Activated naive CD4-positive, alpha-beta T cell treated with anti-CD3 and anti-CD28 coated beads, Interleukin-2, amount 10 ng/mL, durations not matched to agents 7 days and 5 days (primary cell): ENCODE measurements at regions not wholly inside any gene's neighbourhood (a gene's known extent, or its start where the extent isn't known, plus 50 kb on each side); places are given as distances from the start of the nearest gene placed in this dataset.
"Not testable (repeated sequence)": the region's sequence is repeated elsewhere in the genome, so short reads cannot be mapped to it uniquely, and the experiment has no call there.

Experiments used
- CTCF ChIA-PET: fragments of 350-600 bp; sonication (Branson Sonifier 250); formaldehyde crosslinking; loops from one replicate; lab custom pipeline; 2021; ENCODE audit warnings: antibody characterized with exemption; lab: Charles Lee
- DNase-seq: peaks from one replicate; pipeline ENCODE4 v3.0.0-alpha.2; 2020
- H3K27ac Mint-ChIP-seq: one replicate; pipeline ENCODE4 v1.8.0; 2021; ENCODE audit warnings: mild to moderate bottlenecking, moderate library complexity, mixed read lengths
- H3K27me3 Mint-ChIP-seq: one replicate; pipeline ENCODE4 v1.8.0; 2021; ENCODE audit warnings: mild to moderate bottlenecking, mixed read lengths
- H3K36me3 Mint-ChIP-seq: one replicate; pipeline ENCODE4 v1.8.0; 2021; ENCODE audit warnings: mixed read lengths
- H3K4me1 Mint-ChIP-seq: one replicate; pipeline ENCODE4 v1.8.0; 2021; ENCODE audit warnings: mixed read lengths
- H3K4me3 Mint-ChIP-seq: one replicate; pipeline ENCODE4 v1.8.0; 2021; ENCODE audit warnings: mild to moderate bottlenecking, moderate library complexity, mixed read lengths
- H3K9me3 Mint-ChIP-seq: one replicate; pipeline ENCODE4 v1.8.0; 2021; ENCODE audit warnings: mixed read lengths

GRCh38 chr16:29338821-29339700, 67.5 kb downstream of the NPIPB11 start:
- H3K9me3 Mint-ChIP-seq, H3K27ac Mint-ChIP-seq, H3K4me1 Mint-ChIP-seq, DNase-seq, CTCF ChIA-PET, H3K4me3 Mint-ChIP-seq, H3K36me3 Mint-ChIP-seq: not testable (repeated sequence)
- peaks cover 11% of the 10 kb centered on the region for H3K27me3 Mint-ChIP-seq

GRCh38 chr16:29337385-29337901, 69.1 kb downstream of the NPIPB11 start:
- H3K36me3 Mint-ChIP-seq, CTCF ChIA-PET, H3K27me3 Mint-ChIP-seq, H3K9me3 Mint-ChIP-seq, H3K4me3 Mint-ChIP-seq, DNase-seq, H3K27ac Mint-ChIP-seq, H3K4me1 Mint-ChIP-seq: not testable (repeated sequence)

- DNase-seq, H3K4me1 Mint-ChIP-seq, CTCF ChIA-PET, H3K27ac Mint-ChIP-seq, H3K27me3 Mint-ChIP-seq, H3K36me3 Mint-ChIP-seq, H3K9me3 Mint-ChIP-seq, H3K4me3 Mint-ChIP-seq: not testable (repeated sequence)
Observed at GRCh38 chr16:29335549-29335846, 71.0 kb downstream of the NPIPB11 start.

GRCh38 chr16:29334776-29335548, 71.5 kb downstream of the NPIPB11 start:
- DNase-seq, H3K4me1 Mint-ChIP-seq, H3K4me3 Mint-ChIP-seq, H3K9me3 Mint-ChIP-seq, H3K36me3 Mint-ChIP-seq, CTCF ChIA-PET, H3K27ac Mint-ChIP-seq, H3K27me3 Mint-ChIP-seq: not testable (repeated sequence)

DNA sequence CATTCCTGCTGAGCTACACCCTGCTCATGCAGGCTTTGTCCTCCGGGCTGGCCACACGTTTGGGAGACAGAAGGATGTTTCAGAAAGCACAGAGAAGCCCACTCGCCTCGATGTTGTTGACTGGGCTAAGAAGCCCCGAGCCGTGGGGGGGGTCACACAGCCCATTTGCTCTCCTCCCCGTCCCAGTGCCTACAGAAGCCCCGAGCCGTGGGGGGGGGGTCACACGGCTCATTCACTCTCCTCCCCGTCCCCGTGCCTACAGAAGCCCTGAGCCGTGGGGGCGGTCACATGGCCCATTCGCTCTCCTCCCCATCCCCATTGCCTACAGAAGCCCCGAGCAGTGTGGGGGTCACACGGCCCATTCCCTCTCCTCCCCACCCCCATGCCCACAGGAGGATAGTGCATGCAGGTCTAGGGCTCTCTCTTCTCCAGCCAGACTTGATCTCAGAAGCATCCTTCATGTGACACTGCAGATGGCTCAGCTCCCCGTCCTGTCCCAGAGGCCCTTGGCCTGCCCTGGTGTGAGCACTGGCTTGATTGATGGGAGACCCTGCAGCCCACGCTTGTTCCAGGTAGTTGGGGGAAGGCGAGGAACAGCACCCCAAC, 72.9 kb downstream of the NPIPB11 start:
- H3K36me3 Mint-ChIP-seq, CTCF ChIA-PET, H3K9me3 Mint-ChIP-seq, H3K27ac Mint-ChIP-seq, H3K27me3 Mint-ChIP-seq, H3K4me1 Mint-ChIP-seq, H3K4me3 Mint-ChIP-seq, DNase-seq: not testable (repeated sequence)

DNA sequence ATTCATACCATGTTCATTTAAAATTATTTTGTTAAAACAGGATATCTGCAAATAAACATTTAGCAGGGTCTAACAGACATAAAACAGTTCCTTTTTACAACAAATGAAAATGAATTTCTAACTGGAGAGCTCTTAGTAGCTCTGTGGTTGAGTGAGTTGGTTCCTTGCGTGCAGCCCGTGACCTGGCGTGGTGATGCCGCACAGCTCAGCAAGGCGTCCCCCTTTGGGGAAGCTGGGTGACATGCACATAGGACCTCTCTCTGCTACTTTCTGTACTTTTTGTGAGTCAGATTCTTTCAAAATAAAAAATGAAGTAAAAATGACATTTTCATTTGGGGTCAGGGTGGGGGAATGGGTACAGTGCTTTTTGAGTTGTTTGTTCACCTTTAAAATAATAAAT, 75.9 kb downstream of the NPIPB11 start:
- H3K4me3 Mint-ChIP-seq, DNase-seq, H3K27me3 Mint-ChIP-seq, CTCF ChIA-PET, H3K36me3 Mint-ChIP-seq, H3K9me3 Mint-ChIP-seq, H3K4me1 Mint-ChIP-seq, H3K27ac Mint-ChIP-seq: not testable (repeated sequence)

DNA sequence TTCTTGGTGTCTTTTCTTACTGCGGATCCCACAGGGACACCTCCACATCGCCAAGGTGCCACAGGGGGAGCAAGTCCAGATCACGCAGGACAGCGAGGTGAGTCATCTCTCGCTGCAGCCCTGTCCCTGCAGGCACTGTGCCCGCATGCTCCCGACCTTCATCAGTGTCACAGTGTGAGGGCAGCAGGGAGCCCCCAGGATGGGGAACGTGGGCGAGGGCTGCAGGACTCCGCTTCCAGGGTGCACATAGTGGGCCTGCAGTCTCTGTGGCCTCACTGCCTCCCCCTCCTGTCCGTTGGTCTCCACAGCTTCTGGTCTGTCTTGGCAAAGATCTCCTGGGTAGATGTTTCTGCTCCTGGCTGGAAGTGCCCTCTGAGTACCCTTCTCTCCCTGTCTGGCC, 78.0 kb downstream of the NPIPB11 start:
- H3K36me3 Mint-ChIP-seq, CTCF ChIA-PET, H3K4me1 Mint-ChIP-seq, H3K27ac Mint-ChIP-seq, H3K27me3 Mint-ChIP-seq, H3K4me3 Mint-ChIP-seq, DNase-seq, H3K9me3 Mint-ChIP-seq: not testable (repeated sequence)

GRCh38 chr16:29327631-29328408, 78.7 kb downstream of the NPIPB11 start:
- H3K27me3 Mint-ChIP-seq, H3K4me3 Mint-ChIP-seq, DNase-seq, H3K27ac Mint-ChIP-seq, H3K9me3 Mint-ChIP-seq, H3K4me1 Mint-ChIP-seq, CTCF ChIA-PET, H3K36me3 Mint-ChIP-seq: not testable (repeated sequence)

- H3K36me3 Mint-ChIP-seq, DNase-seq, H3K9me3 Mint-ChIP-seq, CTCF ChIA-PET, H3K4me1 Mint-ChIP-seq, H3K27ac Mint-ChIP-seq, H3K4me3 Mint-ChIP-seq: not testable (repeated sequence)
- peaks cover 11% of the 10 kb centered on the region for H3K27me3 Mint-ChIP-seq
Observed at GRCh38 chr16:29326164-29327125, 80.1 kb downstream of the NPIPB11 start.

DNA sequence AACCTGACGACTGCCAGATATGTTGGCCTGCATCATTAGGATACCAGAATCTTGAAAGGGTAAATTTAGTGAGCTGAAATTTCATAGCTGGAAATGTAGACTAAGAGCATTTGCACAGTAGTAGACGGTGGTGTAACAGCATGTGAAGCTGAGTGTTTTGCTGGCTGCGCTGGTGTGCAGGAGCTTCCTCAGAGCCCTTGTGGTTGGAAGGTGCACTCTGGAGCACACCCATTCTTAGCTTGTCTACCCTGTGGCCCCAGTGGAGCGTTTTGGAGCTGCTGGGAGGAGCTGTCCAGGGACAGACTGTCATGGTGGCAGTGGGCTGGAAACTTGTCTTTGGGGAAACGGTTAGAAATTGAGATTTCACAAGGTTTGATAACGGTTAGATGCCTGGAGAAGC, 82.8 kb downstream of the NPIPB11 start:
- H3K4me1 Mint-ChIP-seq, DNase-seq, H3K36me3 Mint-ChIP-seq, H3K27ac Mint-ChIP-seq, H3K9me3 Mint-ChIP-seq, H3K4me3 Mint-ChIP-seq, CTCF ChIA-PET: not testable (repeated sequence)
- H3K27me3 Mint-ChIP-seq, result peaks cover 11% of the 10 kb centered on the region

- H3K36me3 Mint-ChIP-seq, result no peaks in the 10 kb centered on the region
- H3K27ac Mint-ChIP-seq, result no peak overlapping the region
- DNase-seq, result no peak
- H3K4me1 Mint-ChIP-seq, result peaks cover 7% of the 10 kb centered on the region
- no peak overlapping the region for H3K4me3 Mint-ChIP-seq
- CTCF ChIA-PET, result no interaction called here
- H3K9me3 Mint-ChIP-seq, result no peaks in the 10 kb centered on the region
- peaks cover 11% of the 10 kb centered on the region for H3K27me3 Mint-ChIP-seq
Observed at GRCh38 chr16:29321585-29321984, 84.9 kb downstream of the NPIPB11 start.

- H3K9me3 Mint-ChIP-seq, result no peaks in the 10 kb centered on the region
- peaks cover 7% of the 10 kb centered on the region for H3K4me1 Mint-ChIP-seq
- no peak for DNase-seq
- H3K36me3 Mint-ChIP-seq, result no peaks in the 10 kb centered on the region
- H3K27me3 Mint-ChIP-seq, result peaks cover 7% of the 10 kb centered on the region
- no peak overlapping the region for H3K27ac Mint-ChIP-seq
- CTCF ChIA-PET, result no interaction called here
- no peak overlapping the region for H3K4me3 Mint-ChIP-seq
Observed at GRCh38 chr16:29321000-29321393, 85.5 kb downstream of the NPIPB11 start.

GRCh38 chr16:29320274-29320999, 86.1 kb downstream of the NPIPB11 start:
- no peak overlapping the region for H3K4me3 Mint-ChIP-seq
- H3K4me1 Mint-ChIP-seq, result peaks cover 7% of the 10 kb centered on the region
- no peaks in the 10 kb centered on the region for H3K36me3 Mint-ChIP-seq
- H3K27ac Mint-ChIP-seq, result no peak overlapping the region
- no peak for DNase-seq
- CTCF ChIA-PET, result no interaction called here
- peaks cover 7% of the 10 kb centered on the region for H3K27me3 Mint-ChIP-seq
- H3K9me3 Mint-ChIP-seq, result no peaks in the 10 kb centered on the region
